ENCODE measurements at regions not wholly inside any gene's neighbourhood (a gene's known extent, or its start where the extent isn't known, plus 50 kb on each side); places are given as distances from the start of the nearest gene placed in this dataset.

GRCh38 chr5:130965360-130965759 is 199.7 kb downstream of the HINT1 start:
- H3K27ac ChIP-seq (ENCODE audit: insufficient read length, low read depth, low read length): no peak overlapping the region
- H2BK12ac ChIP-seq (ENCODE audit: insufficient read length, low read depth, low read length): no peak overlapping the region
- H3K27ac Mint-ChIP-seq: no peak overlapping the region
- H3K27me3 ChIP-seq (ENCODE audit: insufficient read depth, low read length): no peaks in the 10 kb centered on the region
- peaks cover 0 to 8% (median 3%) of the 10 kb centered on the region in 3 experiments; a peak in 5 of 7 replicates for H3K36me3 Mint-ChIP-seq (ENCODE audit: insufficient read depth in 1 of 3, low read depth in 3 of 3)
- H3K56ac ChIP-seq (ENCODE audit: insufficient read length, low read depth, low read length): no peak overlapping the region
- H2BK120ac ChIP-seq (ENCODE audit: low read depth, low read length, poor library complexity, severe bottlenecking): no peak overlapping the region
- no peak overlapping the region for H3K23ac ChIP-seq (ENCODE audit: insufficient read length, low read depth, low read length)
- no peaks in the 10 kb centered on the region for H3K27me3 Mint-ChIP-seq (ENCODE audit: low read depth)
- no peaks in the 10 kb centered on the region for H4K20me1 ChIP-seq (ENCODE audit: control insufficient read depth, insufficient read depth, insufficient read length)
- H3K18ac ChIP-seq (ENCODE audit: insufficient read length, low read depth, low read length): no peak overlapping the region
- no peak overlapping the region for H2BK20ac ChIP-seq (ENCODE audit: low read depth, low read length, poor library complexity, severe bottlenecking)
- no peak overlapping the region for H2BK5ac ChIP-seq (ENCODE audit: insufficient read length, low read length)
- H3K9me3 ChIP-seq (ENCODE audit: control insufficient read depth, low read depth, low read length): no peaks in the 10 kb centered on the region
- no peak for DNase-seq
- H3K79me1 ChIP-seq (ENCODE audit: insufficient read depth, low read depth, low read length, poor library complexity, severe bottlenecking): no peaks in the 10 kb centered on the region
- no peaks in the 10 kb centered on the region for H3K4me1 ChIP-seq (ENCODE audit: insufficient read depth, low read length)
- H3K4ac ChIP-seq (ENCODE audit: low read depth, low read length): no peak overlapping the region
- peaks cover 7 to 10% of the 10 kb centered on the region in 2 experiments; a peak in 4 of 5 replicates for H3K9me3 Mint-ChIP-seq
- no CpG with 5 or more reads among the region's 4 CpGs for whole genome bisulfite sequencing (ENCODE audit: extremely low coverage, insufficient read length, low lambda C conversion rate)
- H3K14ac ChIP-seq (ENCODE audit: insufficient read depth, low read length): no peak overlapping the region
- H4K91ac ChIP-seq (ENCODE audit: insufficient read length, low read depth, low read length): no peak overlapping the region
- no peak overlapping the region for H3T11ph ChIP-seq (ENCODE audit: low read length)
- no peak for TF ChIP-seq CTCF (conservative IDR thresholded peaks at IDR 0.05)
- H2AK5ac ChIP-seq (ENCODE audit: insufficient read length, low read length): no peak overlapping the region
- H3K79me2 ChIP-seq (ENCODE audit: insufficient read depth, low read length): no peaks in the 10 kb centered on the region
- H3K4me2 ChIP-seq (ENCODE audit: insufficient read depth, insufficient read length, low read length): no peak overlapping the region
- no peak overlapping the region for H4K5ac ChIP-seq (ENCODE audit: insufficient read length, low read depth, low read length)
- H3K4me3 Mint-ChIP-seq: no peak overlapping the region
- no peak overlapping the region for H2BK15ac ChIP-seq (ENCODE audit: low read depth, low read length)
- no peak overlapping the region for H3K9ac ChIP-seq (ENCODE audit: extremely low read depth, insufficient read length, low read length)
- no peak overlapping the region for H4K8ac ChIP-seq (replicated peaks; ENCODE audit: insufficient read length, low read depth, low read length)
- H2AFZ ChIP-seq (ENCODE audit: low read length): no peak overlapping the region
- no peaks in the 10 kb centered on the region for H3K23me2 ChIP-seq (ENCODE audit: insufficient read length, low read depth, low read length, poor library complexity, severe bottlenecking)
- 0 out of 4 replicates have a peak, but pooled peaks cover 0 to 3% of the 10 kb centered on the region in 2 experiments for H3K4me1 Mint-ChIP-seq
